Dedifferentiated amniotic fluid mesenchymal stem cell (primary cell): ENCODE measurements at regions not wholly inside any gene's neighbourhood (a gene's known extent, or its start where the extent isn't known, plus 50 kb on each side); places are given as distances from the start of the nearest gene placed in this dataset.
A peak's percentile ranks its signal among the peaks of the same experiment; 100 is the strongest.
"Not testable (repeated sequence)": the region's sequence is repeated elsewhere in the genome, so short reads cannot be mapped to it uniquely, and the experiment has no call there.

Source experiments
- DNase-seq: peaks from one replicate; pipeline ENCODE4 v3.0.0-alpha.2; 2016; ENCODE audit errors: extremely low spot score

DNA sequence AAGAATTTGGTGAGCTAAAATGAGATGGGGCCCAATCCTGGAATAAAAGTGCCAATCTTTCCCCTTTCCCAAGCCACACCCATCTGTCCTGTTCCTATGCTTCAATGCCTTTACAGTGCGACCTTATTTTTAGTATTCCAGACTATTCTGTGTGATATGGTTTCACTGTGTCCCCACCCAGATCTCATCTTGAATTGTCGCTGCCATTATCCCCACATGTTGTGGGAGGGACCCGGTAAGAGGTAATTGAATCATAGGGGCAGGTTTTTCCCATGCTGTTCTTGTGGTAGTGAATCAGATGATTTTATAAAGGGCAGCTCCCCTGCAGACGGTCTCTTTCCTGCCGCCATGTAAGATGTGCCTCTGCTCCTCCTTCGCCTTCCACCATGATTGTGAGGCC is 129.3 kb upstream of the KIF26B start:
- DNase-seq, result no peak

DNA sequence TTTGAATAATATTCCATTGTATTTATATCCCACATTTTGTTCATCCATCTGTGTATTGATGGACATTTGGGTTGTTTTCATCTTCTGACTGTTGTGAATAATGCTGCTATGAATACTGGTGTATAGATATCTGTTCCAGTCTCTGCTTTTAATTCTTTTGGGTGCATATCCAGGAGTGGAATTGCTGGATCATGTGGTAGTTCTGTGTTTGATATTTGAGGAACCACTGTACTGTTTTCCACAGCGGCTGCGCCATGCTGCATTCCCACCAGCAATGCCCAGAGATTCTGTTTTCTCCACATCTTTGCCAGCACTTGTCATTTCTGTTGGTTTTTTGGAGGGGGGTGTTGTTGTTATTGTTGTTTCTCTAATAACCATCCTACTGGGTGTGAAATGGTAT is 131.6 kb upstream of the KIF26B start:
- no peak for DNase-seq

DNA sequence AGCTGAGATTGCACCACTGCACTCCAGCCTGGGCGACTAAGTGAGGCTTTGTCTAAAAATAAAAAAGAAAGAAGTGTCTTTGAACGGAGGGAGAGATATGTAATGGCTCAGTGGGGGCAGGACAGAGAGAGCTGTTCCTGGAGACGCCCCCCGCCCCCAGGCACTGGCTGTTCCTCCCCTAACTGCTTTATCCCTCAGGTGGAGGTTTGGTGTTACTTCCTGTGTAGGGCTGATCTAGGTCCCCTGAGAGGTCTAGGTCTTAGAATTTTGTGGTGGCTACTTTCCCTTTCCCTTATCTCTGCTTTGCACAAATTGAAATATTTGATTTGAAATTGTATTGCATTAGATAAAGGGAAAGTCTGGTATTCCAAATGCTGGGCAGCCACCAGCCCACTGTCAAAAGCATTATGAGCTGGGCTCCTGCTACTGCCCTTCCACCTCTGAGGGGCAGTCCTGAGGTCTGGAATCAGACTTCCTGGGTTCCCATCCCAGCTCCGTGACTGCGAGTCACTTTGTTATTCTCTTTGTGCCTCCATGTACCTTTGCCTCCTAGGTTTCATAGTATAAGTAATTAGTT is 134.8 kb upstream of the KIF26B start:
- DNase-seq, result no peak

DNA sequence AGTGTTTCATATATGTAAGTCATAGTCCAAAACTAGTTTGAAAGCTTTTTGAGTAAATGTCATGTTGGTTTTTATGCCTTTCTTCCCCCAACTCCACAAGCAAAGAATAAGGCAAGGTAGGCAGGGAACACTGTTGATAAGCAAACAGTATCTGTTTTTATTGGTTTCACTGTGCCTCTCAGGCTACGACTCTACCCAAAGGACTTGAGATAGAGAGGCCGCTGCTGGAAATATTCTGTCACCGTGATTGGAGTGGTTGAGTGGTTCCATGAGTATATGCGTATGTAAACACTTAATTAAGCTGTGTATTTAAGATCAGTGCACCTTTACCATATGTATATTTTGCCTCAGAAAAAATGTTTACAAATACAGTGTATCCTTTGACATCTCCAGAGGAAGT is 138.1 kb upstream of the KIF26B start:
- DNase-seq, result no peak

DNA sequence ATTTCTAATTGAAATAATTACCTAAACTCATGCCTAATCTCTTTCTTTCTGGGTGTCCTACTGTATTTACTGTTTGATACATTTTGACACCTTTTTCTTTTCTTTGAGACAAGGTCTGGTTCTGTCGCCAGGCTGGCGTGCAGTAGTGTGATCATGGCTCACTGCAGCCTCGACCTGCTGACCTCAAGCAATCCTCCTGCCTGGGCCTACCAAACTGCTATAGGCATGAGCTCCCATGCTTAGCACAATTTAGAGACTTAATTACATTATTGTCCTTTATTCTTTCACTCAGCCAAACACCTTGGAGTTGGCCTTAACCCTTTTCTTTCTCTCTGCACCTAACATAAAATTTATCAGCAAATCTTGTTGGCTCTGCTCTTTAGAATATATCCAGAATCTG is 139.8 kb upstream of the KIF26B start:
- no peak for DNase-seq

DNA sequence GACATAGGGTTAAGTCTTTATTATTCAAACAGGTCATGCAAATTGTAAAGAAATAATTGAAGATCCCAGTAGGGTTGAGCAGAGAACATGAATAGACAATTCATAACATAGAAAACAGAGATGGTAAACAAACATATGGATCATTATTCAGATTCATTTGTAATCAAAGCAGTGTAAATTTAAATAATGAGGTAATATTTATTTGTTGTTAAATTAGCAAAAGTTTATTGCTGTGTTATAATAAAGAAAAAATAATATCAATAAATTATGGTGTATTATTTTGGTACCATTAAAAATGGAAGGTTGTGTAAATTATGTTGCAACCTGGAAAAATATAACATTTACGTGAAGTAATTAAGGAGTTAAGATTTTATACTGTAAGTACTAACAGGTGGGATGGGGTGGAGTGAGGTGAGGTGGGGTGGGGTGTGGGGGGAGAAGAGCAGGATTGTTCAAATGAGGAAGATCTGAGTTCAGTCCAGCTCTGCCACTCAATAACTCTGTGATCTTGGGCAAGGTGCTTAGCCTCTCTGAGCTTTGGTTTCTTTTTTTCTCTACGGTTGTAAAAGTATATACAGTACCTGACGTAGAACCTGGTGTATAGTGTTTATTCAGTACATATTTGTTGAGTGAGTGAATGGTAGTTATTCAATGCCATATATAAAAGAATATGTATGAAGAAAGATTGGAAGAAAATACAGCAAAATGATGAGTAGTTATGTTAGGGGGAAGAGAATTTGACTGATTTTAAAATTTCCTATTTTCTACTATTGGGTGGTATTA is 140.3 kb upstream of the KIF26B start:
- no peak for DNase-seq

DNA sequence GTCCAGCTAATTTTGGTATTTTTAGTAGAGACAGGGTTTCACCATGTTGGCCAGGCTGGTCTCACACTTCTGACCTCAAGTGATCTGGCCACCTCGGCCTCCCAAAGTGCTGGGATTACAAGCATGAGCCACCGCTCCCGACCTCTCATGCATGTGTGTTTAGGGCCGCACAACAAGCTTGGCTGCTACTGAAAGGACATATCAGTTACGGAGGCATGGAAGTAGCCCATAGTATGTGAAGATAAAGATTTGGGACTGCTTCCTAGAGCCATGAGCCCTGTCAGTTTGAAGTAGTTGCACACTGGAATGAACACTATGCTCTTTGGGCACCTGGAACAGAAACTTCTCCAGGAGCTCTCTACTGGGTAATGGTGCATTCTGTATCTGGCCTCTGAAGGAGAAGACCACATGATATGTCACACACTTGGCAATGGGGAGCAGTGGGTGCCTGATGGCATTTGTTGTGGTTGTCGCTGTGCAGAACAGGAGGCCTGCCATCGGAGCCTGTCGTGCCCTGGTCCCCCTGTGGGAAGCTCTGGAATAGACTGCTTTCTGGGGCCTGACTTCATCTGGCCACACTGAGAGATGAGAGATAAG is 144.7 kb upstream of the KIF26B start:
- no peak for DNase-seq

DNA sequence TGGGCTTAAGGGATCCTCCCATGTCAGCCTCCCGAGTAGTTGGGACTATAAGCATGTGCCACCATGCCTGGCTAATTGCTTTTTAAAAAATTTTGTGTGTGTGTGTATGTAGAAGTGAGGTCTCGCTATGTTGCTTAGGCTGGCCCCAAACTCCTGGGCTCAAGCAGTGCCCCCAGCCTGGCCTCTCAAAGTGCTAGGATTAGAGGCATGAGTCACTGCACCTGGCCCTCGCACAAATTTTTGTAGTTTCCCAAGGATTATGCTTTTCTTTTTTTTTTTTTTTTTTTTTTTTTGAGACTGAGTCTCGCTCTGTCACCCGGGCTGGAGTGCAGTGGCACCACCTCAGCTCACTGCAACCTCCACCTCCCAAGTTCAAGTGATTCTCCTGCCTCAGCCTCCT is 144.4 kb upstream of the HNRNPU start:
- no peak for DNase-seq

DNA sequence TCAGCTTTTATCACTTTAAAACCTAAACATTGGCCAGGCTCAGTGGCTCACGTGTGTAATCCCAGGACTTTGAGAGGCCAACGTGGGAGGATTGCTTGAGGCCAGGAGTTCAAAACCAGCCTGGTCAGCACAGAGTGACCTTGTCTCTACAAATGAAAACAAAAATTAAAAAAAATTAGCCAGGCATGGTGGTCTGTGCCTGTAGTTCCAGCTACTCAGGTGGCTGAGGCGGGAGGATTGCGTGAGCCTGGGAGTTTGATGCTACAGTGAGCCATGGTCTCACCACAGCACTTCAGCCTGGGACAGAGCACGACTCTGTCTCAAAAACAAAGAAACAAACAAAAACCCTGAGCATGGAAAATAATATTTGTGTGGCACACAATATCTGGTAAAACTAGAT is 143.5 kb upstream of the HNRNPU start:
- DNase-seq, result no peak

DNA sequence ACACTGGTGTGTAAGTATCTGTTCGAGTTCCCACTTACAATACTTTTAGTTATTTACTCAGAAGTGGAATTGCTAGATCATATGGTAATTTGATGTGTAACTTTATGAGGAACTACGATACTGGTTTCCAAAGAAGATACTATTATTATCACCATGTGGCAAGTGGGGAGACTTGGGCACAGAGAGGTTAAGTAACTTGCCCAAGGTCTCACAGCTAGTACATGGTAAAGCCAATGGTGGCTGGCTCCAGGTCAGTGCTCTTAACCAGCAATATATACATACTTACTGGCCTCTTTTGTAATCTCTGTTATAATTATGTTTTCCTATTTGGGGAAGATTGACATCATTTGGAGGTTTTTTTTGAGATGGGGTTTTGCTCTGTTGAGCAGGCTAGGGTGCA is 138.9 kb upstream of the HNRNPU start:
- DNase-seq, result no peak

DNA sequence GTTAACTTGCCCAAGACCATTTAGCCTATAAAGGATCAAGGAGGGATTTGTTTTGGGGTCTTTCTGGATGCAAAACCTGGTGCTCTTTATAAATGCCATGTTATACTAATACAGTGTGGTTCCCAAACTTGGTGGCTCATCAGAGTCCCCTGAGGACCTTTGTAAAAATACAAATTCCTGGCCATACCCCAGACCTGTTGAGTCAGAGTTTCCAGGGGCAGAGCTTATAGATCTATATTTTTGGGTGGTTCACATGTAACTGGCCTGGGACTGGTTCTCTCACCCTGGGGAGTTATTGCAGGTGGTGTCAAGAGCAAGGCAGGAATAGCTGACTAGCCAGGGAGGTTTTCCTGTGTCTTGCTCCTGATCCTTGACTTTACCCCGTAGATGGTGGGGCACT is 136.9 kb upstream of the HNRNPU start:
- DNase-seq, result peak; percentile 15

DNA sequence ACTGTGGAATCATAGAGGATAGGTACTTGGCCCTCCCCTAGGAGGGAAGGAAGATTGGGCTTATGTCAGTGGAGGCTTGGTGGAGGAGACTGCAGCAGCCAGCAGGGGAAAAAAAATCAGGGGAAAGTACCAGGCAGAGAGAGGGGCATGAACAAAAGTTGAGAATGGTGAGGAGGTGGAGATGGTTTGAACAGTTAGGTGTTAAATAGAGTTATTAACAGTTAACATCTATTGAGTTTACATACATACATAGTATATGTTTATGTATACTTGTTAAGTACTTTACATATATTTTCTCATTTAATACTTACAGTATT is 136.5 kb upstream of the HNRNPU start:
- DNase-seq, result no peak

DNA sequence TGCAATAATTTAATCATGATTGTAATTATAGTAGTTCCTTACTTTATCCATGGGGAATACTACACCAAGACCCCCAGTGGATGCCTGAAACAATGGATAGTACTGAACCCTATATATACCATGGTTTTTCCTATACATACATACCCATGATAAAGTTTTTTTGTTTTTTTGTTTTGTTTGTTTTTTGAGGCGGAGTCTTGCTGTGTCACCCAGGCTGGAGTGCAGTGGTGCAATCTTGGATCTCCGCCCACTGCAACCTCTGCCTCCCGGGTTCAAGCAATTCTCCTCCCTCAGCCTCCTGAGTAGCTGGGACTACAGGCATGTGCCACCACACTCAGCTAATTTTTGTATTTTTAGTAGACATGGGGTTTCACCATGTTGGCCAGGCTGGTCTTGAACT is 135.3 kb upstream of the HNRNPU start:
- not testable (repeated sequence) for DNase-seq

DNA sequence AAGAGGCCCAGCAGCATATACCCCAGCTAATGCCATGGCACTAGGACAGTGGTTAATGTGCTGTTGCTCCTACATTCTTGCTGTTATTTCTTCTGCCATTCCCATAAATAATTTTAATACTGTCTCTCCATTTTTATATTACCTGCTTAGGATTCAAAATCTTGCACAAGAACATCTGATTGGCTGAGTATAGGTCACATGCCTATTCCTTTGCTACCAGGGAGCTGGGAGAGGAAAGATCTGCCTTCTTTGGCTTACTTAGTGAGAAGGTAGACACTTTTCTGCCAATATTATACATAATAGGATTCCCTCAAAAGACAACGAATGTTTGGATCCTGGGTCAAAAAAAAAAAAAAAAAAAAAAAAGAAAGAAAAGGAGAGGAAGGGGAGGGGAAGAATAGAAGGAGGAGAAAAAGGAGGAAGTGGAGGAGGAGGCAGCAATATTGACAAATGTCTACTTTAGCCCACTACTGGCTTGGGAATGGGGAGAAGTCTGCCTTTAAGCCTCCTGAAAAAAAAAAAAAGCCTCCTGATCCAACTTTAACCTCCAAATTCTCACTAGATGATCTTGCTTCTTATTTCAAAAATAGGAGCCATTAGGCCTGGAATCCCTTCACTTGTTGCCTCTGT is 134.5 kb upstream of the HNRNPU start:
- DNase-seq, result no peak

DNA sequence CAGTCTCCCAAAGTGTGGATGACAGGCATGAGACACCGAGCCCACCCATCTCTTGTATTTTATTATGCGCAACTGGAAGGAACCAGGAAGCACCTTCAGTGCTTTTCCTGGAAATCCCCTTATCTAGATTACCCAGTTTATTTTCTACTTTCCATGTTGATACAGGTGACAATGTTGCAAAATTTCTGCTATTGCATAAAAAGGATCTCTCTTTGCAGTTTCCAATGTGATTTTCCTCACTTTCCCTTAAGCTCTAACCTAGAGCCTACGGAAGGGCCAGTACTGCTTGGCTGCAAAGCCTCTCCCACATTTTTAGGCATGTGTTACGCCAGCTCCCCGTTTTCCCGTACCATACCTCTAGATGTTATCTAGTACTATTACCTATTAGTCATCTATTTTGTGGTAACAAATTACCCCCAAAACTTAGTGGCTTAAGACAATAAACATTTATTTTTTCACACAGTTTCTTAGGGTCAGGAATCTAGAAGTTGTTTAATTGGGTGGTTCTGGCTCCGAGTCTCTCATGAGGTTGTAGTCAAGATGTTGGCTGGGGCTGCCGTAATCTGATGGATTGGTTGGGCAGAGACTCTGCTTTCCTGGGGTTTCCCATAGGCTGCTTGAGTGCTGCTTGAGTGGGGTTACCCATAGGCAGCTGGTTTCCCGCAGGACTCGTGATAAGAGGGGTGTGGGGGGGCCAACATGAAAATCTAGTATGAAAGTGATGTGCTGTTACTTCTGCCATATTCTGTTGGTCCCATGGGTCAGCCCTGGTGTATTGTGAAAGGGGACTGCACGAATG is 131.5 kb upstream of the HNRNPU start:
- no peak for DNase-seq

DNA sequence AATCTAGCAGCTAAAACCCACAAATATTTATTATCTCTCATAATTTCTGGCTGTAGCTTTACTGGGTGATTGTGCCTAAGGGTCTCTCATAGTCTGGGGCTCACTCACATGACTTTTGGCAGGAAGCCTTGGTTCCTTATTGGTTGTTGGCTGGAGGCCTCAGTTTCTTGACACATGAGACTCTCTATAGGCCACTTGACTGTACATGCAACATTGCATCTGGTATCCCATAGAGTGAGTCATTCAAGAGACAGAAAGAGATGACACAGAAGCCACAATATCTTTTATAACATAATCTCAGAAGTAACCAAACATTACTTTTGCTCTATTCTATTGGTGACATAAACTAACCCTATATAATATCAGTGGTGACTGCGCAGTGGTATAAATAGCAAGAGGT is 128.5 kb upstream of the HNRNPU start:
- no peak for DNase-seq

DNA sequence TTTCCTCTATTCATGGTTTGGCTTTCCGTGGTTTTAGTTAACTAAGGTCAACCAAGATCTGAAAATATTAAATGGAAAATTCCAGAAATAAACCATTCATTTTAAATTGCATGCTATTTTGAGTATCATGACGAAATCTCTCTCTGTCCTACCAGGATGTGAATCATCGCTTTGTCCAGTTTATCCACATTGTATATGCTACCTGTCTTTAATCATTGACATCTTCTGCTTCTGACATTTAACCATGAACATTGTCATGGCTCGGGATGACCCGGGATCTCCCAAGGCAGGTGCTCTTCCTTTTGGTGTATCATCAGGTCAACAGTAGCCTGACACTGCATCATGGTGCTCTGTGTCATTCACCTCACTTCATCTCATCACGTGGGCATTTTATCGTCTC is 125.5 kb upstream of the HNRNPU start:
- no peak for DNase-seq

DNA sequence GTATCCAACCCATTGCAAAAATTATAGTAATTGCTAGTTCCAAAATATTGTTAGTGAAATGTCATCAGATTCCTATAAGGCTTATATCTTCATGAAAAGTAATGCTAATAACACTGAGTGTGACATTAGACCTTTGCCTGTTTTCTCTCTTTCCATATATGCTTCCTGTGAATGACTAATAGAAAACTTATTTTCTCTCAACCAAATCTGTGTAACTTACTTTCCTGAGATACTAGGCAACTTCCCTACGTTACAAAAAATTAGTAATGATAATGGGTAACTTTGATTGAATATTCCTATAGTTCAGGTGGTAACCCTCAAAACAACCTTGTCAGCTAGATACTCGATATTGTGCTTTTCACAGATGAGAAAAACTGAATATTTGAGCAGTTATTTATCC is 124.2 kb upstream of the HNRNPU start:
- DNase-seq, result no peak

DNA sequence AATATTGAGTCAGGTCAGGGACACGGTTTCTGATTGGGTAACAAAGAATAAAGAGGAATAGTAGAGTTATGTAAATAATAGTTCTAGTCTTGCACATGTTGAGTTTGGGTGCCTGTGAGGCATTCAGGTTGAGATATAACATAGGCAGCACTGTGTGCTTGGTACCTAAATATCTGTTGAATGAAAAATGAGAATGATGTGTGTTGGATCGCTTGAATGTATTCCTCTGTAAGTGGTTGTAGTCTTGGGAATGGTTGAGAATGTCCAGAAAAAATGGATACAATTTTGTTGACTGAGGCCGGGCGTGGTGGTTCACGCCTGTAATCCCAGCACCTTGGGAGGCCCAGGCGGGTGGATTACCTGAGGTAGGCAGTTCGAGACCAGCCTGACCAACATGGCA is 116.3 kb upstream of the HNRNPU start:
- DNase-seq, result no peak

DNA sequence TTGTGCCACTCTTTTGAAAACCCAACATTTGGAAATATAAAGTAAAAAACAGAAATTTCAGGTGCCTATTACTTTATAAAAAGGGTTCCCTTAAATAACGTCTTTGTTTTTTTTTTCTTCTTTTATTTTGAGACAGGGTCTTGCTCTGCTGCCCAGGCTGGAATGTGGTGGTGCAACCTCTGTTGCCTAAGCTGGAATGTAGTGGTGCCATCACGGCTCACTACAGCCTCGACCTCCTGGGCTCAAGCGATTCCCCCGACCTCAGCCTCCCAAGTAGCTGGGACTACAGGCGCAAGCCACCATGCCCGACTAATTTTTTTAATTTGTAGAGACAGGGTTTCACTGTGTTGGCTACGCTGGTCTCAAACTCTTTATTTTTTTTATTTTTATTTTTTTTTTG is 110.2 kb upstream of the HNRNPU start:
- no peak for DNase-seq

DNA sequence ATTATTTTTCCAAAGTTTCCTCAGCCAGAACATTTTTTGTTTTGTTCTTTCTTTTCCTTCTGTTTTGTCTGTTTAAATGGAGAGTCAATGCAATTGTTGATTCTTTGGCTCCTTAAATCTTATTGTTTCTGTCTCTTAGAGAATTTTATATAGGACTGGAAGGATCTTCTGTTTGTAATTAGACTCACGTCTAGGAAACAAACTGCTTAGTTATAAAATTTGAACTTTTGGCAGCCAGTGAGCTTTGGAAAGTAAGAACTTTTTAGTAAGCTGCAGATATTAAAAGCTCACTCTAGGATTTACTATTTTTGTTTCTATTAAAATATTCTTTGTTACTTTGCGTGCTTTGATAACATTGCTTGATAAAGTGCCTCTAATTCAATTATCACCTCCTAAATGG is 109.8 kb upstream of the HNRNPU start:
- DNase-seq, result no peak

DNA sequence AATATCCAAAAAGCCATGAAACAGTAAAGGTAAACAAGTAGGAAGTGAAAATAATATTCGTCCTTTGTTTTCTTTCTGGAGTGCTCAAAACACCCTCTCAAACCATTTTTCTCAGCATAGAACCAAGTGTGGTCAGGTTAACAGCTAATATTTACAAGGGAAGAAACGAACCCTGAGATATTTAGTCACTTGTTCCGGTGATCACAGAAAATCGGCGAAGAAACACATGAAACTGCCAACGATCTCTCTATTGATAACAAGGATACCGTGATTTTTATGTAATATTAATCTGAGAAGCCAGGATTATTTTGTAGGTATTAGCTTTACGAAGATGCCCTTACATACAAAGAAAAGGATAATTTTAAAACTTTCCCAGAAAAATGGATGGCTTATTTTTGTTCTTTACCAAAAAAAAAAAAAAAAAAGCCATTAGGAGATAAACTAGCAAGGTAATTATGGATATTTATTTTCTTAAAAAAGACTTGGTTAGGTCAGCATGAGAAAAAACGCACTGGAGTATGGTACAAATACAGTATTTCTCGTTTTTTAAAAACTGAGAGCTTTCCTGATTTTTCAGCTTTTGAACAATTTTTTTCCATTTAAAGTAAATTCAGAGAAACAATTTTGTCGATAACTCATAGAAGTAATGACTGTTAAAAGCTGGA is 107.3 kb upstream of the HNRNPU start:
- DNase-seq, result no peak
